Coronary artery (tissue), 2 donors: ENCODE measurements at regions not wholly inside any gene's neighbourhood (a gene's known extent, or its start where the extent isn't known, plus 50 kb on each side); places are given as distances from the start of the nearest gene placed in this dataset.

Experiments
- DNase-seq: peaks from one replicate; pipeline ENCODE4 v3.0.0-alpha.2; 2017; ENCODE audit warnings: low spot score
- H3K27ac ChIP-seq, 2 donors: fragments of 200-600 bp; sonication (generic); one replicate each; pipeline ENCODE4 v1.5.1; 2016 to 2019
- H3K4me3 ChIP-seq: fragments of 200-600 bp; sonication (generic); 2 replicates; pipeline ENCODE4 v1.5.1; 2016; ENCODE audit warnings: mild to moderate bottlenecking, moderate library complexity
- CTCF ChIP-seq: fragments of 200-600 bp; sonication (generic); IDR thresholded peaks from one replicate; pipeline ENCODE4 v1.5.1; 2019; ENCODE audit warnings: antibody characterized with exemption

- DNase-seq = no peak
- H3K4me3 ChIP-seq = no peak overlapping the region
- no peak overlapping the region for H3K27ac ChIP-seq
- TF ChIP-seq CTCF = no peak
Observed at GRCh38 chr3:25964141-25964540, 174.3 kb downstream of the OXSM start.

- no peak overlapping the region for H3K27ac ChIP-seq
- DNase-seq = no peak
- no peak overlapping the region for H3K4me3 ChIP-seq
- no peak for TF ChIP-seq CTCF
Observed at GRCh38 chr3:25967385-25967784, 177.5 kb downstream of the OXSM start.

GRCh38 chr3:25971736-25972135 is 181.8 kb downstream of the OXSM start:
- DNase-seq = no peak
- TF ChIP-seq CTCF = no peak
- Histone ChIP-seq H3K4me3 (no peak overlapping the region), H3K27ac (no peak overlapping the region)

- Histone ChIP-seq H3K27ac (no peak overlapping the region), H3K4me3 (no peak overlapping the region)
- DNase-seq = no peak
- no peak for TF ChIP-seq CTCF
Observed at GRCh38 chr3:25973122-25973521, 183.2 kb downstream of the OXSM start.

- H3K4me3 ChIP-seq = no peak overlapping the region
- H3K27ac ChIP-seq = no peak overlapping the region
- TF ChIP-seq CTCF = no peak
- no peak for DNase-seq
Observed at GRCh38 chr3:25982756-25983155, 192.9 kb downstream of the OXSM start.

GRCh38 chr3:25985621-25986020 is 195.7 kb downstream of the OXSM start:
- TF ChIP-seq CTCF = no peak
- Histone ChIP-seq H3K4me3 (no peak overlapping the region), H3K27ac (no peak overlapping the region)
- DNase-seq = no peak

GRCh38 chr3:25992606-25993005 is 202.7 kb downstream of the OXSM start:
- no peak for DNase-seq
- no peak for TF ChIP-seq CTCF
- Histone ChIP-seq H3K27ac (no peak overlapping the region), H3K4me3 (no peak overlapping the region)
